ENCODE measurements at regions not wholly inside any gene's neighbourhood (a gene's known extent, or its start where the extent isn't known, plus 50 kb on each side); places are given as distances from the start of the nearest gene placed in this dataset.
A peak's percentile ranks its signal among the peaks of the same experiment; 100 is the strongest.

DNA sequence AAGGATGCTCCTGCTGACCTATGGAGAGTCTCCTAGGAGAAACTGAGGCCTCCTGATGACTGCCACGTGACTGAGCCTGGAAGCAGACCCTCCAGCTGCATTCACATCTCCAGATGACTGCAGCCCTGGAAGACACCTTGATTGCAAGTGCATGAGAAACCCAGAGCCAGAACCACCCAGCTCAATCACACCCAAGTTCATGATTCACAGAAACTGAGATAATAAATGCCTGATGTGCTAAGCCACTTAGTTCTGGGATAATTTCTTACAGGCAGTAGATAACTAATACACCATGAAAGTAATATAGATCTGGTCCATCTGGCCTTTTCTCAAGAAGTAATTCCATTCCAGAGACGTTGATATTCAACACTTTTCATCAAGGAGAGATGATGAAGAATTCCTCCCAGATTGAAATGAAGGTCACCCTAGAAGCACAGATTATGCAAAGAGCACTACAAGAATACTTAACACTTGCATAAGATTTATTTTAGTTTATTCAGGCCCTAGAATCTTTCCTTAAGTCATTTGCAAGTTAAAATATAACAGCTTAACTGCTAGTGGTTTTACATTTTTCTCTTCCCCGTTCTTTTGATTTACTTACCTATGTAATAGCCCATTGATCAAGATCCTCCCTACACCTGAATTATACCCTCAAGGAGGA, 208.2 kb upstream of the INHBA start:
- DNase-seq (ENCODE audit: low read depth), result no peak

DNA sequence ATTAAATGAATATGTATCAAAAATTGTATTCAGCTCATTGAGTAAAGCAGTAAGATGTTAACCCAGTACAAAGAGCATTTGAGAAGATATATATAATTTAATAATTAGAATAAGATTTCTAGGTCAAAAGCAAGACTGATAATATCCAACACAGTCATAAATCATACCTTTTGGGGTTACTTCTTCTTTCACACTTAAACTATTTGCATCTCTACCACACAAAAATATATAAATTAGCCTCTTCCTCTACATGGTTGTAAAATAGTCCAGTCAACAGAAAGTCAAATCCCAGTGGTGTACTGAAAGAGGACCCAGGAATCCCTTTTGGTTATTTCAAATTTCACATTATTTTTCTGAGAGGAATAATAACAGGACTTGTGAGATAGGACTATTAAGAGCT, 204.6 kb upstream of the INHBA start:
- DNase-seq (ENCODE audit: low read depth), result no peak

DNA sequence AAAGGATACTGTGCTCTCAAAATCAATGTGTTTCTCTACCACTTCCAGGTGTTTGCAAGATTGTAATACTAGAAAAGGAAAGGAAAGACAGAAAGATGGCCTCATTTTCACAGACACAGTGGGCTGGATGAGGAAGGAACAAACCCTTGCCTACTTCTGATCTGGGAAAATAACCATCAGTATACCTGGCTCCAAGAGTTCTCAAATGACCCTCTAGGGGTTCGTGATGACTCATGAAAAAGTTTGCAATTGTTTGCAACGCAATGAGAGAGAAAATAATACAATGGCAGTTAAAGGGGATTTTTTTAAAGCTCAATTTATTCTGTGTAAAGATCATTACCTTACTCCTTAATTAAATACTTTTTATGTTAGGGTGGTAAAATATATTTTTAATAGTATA, 197.6 kb upstream of the INHBA start:
- DNase-seq (ENCODE audit: low read depth), result no peak

DNA sequence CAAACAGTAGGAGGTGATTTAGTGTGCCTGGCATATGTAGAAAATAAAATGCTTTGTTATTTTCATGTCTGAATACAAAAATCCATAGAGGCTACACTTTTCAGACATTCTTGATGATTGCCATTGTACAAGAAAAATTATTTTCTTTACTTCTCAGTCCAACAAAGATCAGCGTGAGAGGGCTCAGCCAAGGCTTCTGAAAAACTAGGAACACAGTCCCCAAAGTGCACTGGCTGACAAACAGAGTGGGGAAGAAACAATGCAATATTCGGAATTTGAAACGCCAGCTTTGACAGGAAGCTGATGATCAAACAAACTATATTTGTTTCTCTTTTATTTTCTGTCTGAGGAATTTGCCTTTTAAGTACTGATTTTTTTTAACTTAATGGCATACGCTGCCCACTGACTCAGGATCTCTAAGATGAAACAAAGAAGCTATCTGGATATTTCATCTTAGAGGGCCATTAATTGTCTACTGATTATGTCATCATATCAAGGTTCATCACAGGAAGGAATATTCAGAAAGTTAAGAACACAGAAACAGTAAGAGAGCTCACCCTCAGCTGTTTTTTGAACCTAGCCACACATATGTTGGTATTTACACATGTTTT, 197.0 kb upstream of the INHBA start:
- no peak for DNase-seq (ENCODE audit: low read depth)

DNA sequence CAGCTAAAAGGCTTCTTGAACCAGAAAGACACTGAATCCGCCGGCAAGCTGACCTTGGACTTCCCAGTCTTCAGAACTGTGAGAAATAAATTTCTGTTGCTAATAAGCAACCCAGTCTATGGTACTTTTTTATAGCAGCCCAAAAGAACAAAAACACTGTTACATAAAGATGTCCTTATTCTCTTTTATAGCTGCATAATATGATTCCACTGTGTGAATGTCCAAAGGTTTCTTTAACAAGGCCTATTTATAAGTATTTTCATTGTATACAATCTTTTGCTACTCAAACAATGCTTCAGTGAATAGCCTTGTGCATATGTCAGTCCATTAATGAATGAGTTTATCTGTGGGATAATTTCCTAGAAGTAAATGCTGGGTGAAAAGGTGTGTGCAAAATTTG, 190.8 kb upstream of the INHBA start:
- no peak for DNase-seq (ENCODE audit: low read depth)

DNA sequence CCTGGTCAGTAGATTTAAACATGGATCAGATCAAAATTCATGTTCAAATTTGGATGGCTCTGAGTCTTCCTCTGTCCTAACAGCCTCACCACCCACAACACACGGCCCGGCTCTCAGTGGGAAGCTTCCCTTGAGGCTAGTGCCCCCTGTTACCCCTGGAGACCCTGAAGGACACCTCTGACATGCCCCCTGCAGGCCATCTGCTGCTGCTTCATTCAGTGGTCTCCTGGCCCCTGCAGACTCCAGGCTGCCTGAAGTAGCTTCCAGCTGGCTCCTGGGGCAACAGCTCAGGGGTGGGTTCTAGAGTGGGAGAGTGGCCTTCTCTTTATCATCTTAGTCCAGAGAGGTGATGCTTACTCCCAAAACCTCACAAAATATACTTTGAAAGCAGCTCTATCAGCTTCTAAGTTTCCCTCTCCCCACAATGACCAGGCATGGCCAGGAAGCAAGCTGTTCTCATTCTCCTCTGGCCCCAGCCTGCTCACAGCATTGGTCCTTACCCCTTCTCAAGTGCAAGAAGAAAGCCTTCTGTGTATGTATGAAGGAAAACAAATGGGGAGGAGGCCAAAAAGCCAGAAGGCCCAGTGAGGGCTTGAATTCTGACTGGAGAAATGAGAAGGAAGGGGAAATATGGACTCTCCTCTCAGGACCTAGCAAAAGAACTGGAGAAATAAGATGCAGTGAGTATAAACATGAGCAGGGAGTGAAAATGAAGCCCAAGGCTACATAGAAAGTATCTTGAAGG, 189.6 kb upstream of the INHBA start:
- no peak for DNase-seq (ENCODE audit: low read depth)

DNA sequence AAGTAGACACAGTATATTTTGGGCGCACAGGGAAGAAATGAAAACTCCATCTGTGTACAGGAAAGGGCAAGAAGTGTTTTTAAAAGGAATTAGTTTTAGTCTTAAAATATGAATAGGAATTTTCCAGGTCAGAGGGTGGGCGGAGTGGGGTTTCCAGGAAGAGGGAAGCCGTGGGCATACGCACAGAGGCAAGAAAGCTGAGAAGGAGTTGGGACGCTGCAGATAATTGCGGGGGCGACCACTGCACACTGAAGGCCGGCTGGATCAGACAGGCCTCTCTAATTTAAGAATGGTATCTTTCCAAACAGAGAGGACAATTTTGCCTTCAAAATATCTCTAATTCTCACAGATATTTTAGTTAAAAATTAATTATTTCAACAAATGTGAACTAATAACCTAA, 189.1 kb upstream of the INHBA start:
- no peak for DNase-seq (ENCODE audit: low read depth)

DNA sequence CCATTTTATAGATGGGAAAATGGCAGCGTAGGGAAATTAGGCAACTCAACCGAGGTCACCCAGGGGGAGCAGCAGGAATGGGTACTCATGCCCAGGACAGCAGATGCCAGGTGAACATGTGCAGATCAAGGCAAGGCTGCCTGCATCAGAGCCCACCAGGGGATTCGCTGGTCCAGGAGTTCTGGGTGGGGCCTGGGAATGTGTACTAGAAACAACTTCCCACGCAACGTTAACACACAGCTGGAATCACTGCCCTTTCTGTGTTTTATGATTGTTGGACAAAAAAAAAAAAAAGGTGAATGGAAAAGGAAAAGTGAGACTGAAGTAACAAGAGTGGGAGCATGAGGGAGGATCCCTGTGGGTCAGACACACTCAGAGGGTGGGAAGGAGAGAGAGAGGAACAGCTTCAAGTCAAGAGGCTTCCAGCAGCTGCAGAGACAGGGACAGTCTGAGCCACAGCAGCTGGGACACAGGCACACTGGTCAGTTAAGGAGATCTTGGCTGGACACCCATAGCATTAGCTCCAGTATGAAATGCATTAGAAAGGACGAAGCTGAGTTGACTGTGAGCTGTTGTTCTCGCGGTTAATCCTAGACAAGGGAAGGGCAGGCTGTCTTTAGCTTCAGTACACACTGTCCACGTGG, 187.9 kb upstream of the INHBA start:
- DNase-seq (ENCODE audit: low read depth), result no peak

DNA sequence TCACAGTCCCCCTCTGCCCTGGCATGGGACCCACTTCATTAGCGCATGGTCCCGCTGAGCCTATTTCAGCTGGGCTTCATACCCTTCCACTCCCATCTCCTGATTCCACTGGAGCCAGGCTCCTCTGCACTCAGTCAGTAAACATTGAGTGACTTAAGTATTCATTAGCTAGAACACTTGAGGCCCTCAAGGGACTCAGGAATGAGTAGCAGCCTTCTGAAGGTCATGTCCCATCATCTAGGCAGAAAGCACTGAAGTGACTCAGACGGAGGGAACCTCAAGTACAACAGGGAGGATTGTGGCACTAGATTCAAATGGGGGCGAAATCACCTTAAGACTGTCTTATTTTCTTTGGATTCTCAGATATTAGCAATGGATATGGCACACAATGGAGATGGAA, 186.6 kb upstream of the INHBA start:
- DNase-seq (ENCODE audit: low read depth), result no peak

DNA sequence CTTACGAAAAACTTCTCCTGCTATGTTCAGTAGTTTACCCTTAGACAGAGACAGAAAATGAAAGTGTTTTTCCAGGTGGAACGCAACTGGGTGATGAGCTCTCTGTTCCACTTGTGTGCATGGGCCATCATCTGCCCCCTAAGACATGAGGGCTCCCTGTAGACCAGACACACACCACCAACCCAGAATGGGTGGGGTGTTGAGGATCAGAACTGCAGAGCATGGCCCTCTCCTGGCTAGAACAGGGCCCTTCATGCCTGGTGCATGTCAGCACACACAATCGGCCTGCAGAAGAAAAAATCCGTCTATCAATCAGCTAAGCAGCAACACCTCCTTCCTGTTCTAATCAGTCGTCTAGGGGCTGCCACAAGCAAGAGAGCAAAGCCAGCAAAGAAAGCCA, 186.2 kb upstream of the INHBA start:
- DNase-seq (ENCODE audit: low read depth), result no peak

DNA sequence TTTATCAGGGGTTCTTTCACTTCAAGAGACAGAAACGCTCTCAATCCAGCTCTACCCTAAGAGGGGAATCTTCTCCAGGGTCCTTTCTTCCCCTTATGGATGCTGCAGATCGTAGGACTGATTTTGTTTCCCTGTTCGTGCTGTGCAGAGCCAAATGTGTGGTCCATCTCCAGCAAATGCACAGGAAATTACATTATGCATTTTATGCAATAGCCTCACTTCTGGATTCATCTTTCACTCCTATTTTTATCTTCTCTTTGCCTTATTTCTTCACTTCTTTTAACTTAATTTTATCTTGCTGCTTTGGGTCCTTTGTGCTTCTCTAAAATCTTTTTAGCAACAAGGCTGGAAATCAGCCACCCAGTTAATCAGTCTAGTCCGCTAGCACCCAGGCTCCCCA, 184.5 kb upstream of the INHBA start:
- no peak for DNase-seq (ENCODE audit: low read depth)

DNA sequence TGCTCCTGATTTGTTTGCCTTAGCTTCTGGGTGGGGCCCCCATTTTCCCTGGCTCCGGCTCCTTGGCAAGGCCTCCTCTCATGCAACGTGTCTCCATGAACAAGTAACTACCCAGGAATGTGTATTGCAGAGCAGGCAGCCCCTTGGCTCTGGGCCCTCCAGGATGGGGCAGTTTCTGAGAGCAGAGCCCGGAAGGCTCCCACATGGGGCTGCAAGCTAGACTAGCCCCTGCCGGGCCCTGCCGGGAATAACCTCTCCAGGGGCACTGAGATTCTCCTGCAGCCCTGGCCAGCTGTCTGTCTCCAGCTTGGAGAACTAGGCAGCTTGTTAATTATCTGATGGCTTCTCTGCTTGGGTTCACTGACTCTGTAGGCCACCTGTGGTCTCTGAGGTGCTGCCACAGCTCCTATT, 184.0 kb upstream of the INHBA start:
- peak; percentile 96 for DNase-seq (ENCODE audit: low read depth)

DNA sequence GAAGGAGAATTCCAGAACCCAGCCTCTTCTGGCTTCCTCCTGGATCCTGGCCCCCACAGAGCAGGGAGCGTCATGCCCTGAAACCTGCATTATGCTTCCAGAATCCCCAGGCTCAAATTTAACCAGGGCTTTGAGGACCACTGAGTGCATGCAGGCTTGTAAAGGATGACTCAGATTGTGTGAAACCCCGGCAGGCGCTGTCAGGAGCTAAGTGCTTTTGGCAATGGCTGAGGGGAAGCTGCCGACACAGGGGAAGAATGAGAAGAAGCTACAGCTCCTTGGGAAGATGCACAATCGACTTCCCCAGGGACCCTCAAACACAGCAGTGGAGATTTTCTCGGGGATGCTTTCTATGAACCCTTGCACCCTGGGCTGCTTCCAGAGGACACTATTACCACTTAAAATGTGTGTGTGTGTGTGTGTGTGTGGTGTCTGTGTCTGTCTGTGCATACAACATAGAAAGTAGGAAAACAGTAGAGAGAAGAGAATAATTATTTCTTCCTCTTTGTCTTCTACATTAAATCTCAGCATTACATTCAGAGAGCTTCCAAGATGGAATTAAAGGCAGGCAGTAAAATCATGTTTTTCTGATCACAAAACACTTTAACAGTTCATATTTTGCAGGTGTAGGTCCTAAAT, 183.5 kb upstream of the INHBA start:
- peak; percentile 93 for DNase-seq (ENCODE audit: low read depth)

DNA sequence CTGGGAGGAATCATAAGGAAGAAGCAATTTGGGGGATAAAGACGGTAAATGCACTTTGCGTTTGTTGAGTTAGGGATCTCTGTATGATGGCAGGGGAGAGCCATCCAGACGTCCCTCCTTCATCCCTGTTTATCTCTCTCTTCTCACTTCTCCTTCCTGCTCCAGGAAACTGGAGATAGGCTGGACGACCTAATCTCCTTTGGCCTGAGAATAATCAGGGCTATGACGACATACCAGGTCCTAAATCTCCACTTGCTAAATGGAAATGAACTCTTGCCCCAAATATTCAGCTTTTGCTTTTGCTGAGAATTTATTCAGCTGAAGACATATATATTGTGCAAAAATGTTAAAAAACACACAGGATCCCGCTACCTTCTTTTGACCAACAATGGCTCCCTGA, 182.9 kb upstream of the INHBA start:
- no peak for DNase-seq (ENCODE audit: low read depth)

DNA sequence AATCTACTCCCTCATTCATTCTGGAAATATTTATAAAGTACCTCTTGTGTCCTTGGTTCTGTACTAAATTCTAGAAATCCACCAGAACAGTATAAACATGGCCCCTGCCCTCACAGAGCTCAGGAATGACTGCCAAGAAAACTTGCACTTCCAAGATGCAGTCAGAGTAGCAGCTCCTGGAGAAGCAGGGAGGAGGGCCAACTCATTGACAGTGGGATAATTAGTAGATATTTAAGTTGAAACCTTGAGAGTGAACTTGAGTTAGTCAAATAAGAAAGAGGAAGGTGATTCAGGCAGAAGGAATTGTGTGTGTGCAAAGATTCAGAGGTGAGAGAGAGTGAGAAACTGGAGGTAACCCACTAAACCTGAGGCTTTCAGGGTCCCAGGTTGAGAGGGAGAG, 182.2 kb upstream of the INHBA start:
- DNase-seq (ENCODE audit: low read depth), result no peak

DNA sequence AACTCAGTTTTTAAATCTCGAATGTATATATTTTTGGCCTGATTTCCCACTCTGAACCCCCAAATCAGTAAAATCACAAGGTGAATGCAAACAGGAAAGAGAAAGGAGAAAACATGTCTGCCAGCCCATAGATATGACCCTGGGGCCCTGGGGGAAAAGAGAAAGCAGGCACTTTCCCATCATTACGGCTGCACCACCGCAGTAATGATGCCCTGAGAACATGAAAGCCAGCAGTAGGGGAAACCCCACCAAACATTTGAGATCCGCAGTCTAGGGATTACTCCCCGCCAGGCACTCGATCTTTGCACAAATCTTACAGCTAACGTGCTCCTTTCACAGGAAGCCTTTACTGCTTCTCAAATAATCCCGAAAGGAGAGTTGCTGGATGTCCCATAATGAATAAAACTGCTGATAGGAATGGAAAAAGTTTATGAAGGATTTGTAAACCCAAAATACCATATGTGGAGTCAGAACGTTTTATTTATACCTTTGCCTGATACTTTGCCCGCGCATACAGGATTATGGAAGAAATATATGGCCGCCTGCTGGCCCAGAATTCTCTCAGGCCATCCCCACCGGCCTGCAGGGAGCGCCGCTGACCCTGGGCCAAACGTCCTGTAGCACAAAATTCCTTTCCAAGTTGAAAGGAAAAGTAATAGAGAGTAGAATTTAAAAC, 180.0 kb upstream of the INHBA start:
- DNase-seq (ENCODE audit: low read depth), result no peak

DNA sequence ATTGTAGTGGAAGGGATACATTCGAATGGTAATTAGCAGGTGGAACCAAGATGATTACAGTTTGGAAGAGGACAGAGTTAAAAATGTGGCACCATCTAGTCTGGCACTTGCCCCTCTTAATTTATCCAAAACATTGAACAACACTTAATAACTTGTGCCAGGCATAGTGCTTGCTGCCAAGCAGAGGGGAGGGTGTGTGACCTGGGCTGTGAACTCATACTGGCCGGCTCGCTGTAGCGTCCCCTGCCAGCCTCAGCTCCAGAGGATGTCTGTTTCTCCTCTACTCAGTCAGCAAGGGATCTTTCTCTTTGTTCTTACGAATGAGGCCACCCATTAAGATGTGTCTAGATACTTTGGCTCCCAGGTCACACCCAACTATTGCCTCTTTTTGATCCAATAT, 179.4 kb upstream of the INHBA start:
- no peak for DNase-seq (ENCODE audit: low read depth)

DNA sequence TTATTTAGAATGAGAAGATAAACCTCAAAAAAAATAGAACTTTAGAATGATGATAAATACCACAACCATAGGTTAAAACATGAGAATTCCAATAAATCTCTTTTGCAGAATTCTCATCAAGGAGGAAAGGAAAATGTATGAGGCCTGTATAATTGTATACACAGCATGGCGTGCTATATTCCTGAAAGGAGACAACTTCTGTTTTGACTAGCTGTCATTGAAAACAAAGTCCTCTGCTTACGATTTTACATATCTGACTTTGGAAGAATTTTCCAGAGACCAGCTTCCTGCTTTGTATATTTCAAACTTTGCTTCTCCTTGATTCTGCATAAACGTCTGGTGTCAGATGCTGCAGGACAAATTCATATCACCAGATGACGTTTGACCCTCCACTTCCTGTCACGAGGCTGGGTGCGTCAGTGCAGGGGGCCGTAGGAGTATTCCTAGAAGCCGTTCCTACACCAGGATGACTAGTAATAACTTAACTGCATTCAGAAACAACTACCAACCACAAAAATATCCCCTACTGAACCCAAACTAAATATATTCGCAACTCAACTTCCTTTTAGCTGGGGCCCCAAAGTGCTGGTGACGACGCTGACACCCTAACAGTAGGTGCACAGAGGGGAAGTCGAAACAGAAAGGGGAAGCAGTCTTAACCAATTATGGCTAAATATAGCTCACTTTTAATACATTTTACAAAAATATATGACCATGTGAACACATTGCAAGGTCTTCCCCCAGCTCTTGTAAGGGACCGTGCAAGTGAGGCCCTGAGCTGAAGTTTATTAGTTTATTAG, 178.6 kb upstream of the INHBA start:
- no peak for DNase-seq (ENCODE audit: low read depth)

DNA sequence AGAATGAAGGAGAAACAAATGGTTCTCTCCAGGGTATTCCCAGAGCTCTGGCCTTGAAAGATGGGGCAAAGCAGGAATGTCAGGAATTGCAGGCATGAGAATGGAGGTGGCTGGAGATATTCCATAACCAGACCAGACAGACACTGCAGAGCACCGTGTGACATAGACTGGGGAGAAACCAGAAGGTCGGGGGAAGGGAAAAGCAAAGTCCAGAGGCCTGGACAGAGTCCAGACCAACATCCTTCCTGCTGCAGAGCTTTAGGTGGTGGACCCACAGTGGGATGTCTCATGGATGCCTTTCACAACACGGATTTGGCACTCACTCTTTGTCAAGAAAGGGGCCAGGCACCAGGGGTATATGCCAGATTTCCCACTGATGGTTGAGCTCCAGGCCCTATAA, 177.2 kb upstream of the INHBA start:
- DNase-seq (ENCODE audit: low read depth), result peak; percentile 89

DNA sequence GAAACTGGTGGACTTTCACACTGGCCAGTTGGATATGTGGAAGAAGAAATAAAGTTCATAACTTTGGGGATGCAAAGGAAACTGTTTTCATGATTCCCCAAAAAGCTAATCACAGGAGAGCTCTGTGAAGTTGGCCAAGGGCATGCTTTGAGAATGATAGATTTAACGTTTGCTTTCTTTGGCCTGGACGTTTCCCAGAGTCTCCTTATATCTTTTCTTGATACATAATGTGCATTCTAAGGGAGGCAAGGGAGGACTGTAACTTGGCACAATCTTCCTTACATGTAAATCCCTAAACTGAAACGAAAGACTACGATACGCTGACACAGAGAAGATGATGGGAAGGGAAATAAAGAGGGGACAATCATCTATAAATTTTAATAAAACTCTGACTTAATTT, 176.5 kb upstream of the INHBA start:
- DNase-seq (ENCODE audit: low read depth), result no peak

Measured in GM04504 (cell line).